PC-3 (cell line): ENCODE measurements at regions not wholly inside any gene's neighbourhood (a gene's known extent, or its start where the extent isn't known, plus 50 kb on each side); places are given as distances from the start of the nearest gene placed in this dataset.
A peak's percentile ranks its signal among the peaks of the same experiment; 100 is the strongest.

Experiments
- ATAC-seq: fragments of 200-7000 bp; cut with Tn5 transposase; 2 replicates; pipeline ENCODE4 v1.9.1; 2020; ENCODE audit warnings: mild to moderate bottlenecking, moderate library complexity
- BruUV-seq: library from RNA; stranded (reverse); fragments of 400-500 nt; replicated peaks from 2 replicates; lab custom pipeline; 2021; lab: Mats Ljungman, UMichigan
- CTCF ChIA-PET: fragments of 300-600 bp; sonication (Branson Sonifier 250); formaldehyde crosslinking; loops from one replicate; lab custom pipeline; 2022; ENCODE audit warnings: antibody characterized with exemption; lab: Charles Lee
- POLR2A ChIA-PET: fragments of 300-600 bp; sonication (Branson Sonifier 250); formaldehyde crosslinking; loops from one replicate; lab custom pipeline; 2022; ENCODE audit warnings: antibody characterized with exemption; ENCODE audit not compliant: unreplicated experiment; lab: Charles Lee
- DNase-seq: peaks from one replicate; pipeline ENCODE4 v3.0.0-alpha.2; 2015
- H2AFZ ChIP-seq: fragments of 300-600 bp; sonication (generic); 2 replicates; pipeline ENCODE4 v1.6.0; 2016; ENCODE audit warnings: antibody characterized with exemption, low read length
- H3F3A ChIP-seq: fragments of 300-600 bp; sonication (generic); one replicate; pipeline ENCODE4 v1.6.0; 2017; ENCODE audit warnings: antibody characterized with exemption, low read length, control low read depth, mild to moderate bottlenecking; ENCODE audit not compliant: unreplicated experiment
- H3K27ac ChIP-seq: fragments of 300-600 bp; sonication (generic); 2 replicates; pipeline ENCODE4 v1.5.1; 2016; ENCODE audit warnings: mild to moderate bottlenecking, low read length
- H3K27me3 ChIP-seq: fragments of 300-600 bp; sonication (generic); 2 replicates; pipeline ENCODE4 v1.6.1; 2016; ENCODE audit warnings: low read length, mixed read lengths
- H3K36me3 ChIP-seq: fragments of 300-600 bp; sonication (generic); 2 replicates; pipeline ENCODE4 v1.6.1; 2016; ENCODE audit warnings: low read depth, mixed run types, low read length, mixed read lengths
- H3K4me1 ChIP-seq: fragments of 300-600 bp; sonication (generic); 2 replicates; pipeline ENCODE4 v1.5.1; 2016; ENCODE audit warnings: low read length; ENCODE audit not compliant: insufficient read depth
- H3K4me2 ChIP-seq: fragments of 300-600 bp; sonication (generic); 2 replicates; pipeline ENCODE4 v1.6.0; 2016; ENCODE audit warnings: low read length
- H3K4me3 ChIP-seq: fragments of 300-600 bp; sonication (generic); 2 replicates; pipeline ENCODE4 v1.5.1; 2016; ENCODE audit warnings: mild to moderate bottlenecking, low read length, mixed read lengths
- H3K79me2 ChIP-seq: fragments of 300-600 bp; sonication (generic); 2 replicates; pipeline ENCODE4 v1.6.1; 2017; ENCODE audit warnings: low read length, mixed read lengths
- H3K9ac ChIP-seq: fragments of 300-600 bp; sonication (generic); 2 replicates; pipeline ENCODE4 v1.6.0; 2016; ENCODE audit warnings: mild to moderate bottlenecking, low read length
- H3K9me2 ChIP-seq: fragments of 300-600 bp; sonication (generic); replicated peaks from 2 replicates; pipeline ENCODE4 v1.6.1; 2016; ENCODE audit warnings: mixed run types, low read length, mixed read lengths
- H3K9me3 ChIP-seq: fragments of 300-600 bp; sonication (generic); 2 replicates; pipeline ENCODE4 v1.6.1; 2016; ENCODE audit warnings: low read length, mixed read lengths
- H4K20me1 ChIP-seq: fragments of 300-600 bp; sonication (generic); 2 replicates; pipeline ENCODE4 v1.6.1; 2016; ENCODE audit warnings: low read length, mixed read lengths
- CTCF ChIP-seq: fragments of 300-600 bp; sonication (generic); conservative IDR thresholded peaks from 2 replicates; pipeline ENCODE4 v1.5.1; 2017; ENCODE audit warnings: antibody characterized with exemption, low read depth, mild to moderate bottlenecking, low read length
- EZH2 ChIP-seq: fragments of 300-600 bp; sonication (generic); IDR thresholded peaks from one replicate; pipeline ENCODE4 v1.6.1; 2017; ENCODE audit warnings: antibody characterized with exemption, mild to moderate bottlenecking, low read length; ENCODE audit not compliant: unreplicated experiment
- EZH2phosphoT487 ChIP-seq: fragments of 300-600 bp; sonication (generic); IDR thresholded peaks from 2 replicates; pipeline ENCODE4 v1.6.1; 2018; ENCODE audit warnings: mild to moderate bottlenecking, antibody characterized with exemption, low read length, borderline replicate concordance
- intact Hi-C: fragments of 100-400 bp; cut with micrococcal nuclease; formaldehyde crosslinking; loops from 2 replicates; pipeline ENCODE4 v1.9.0; 2023

DNA sequence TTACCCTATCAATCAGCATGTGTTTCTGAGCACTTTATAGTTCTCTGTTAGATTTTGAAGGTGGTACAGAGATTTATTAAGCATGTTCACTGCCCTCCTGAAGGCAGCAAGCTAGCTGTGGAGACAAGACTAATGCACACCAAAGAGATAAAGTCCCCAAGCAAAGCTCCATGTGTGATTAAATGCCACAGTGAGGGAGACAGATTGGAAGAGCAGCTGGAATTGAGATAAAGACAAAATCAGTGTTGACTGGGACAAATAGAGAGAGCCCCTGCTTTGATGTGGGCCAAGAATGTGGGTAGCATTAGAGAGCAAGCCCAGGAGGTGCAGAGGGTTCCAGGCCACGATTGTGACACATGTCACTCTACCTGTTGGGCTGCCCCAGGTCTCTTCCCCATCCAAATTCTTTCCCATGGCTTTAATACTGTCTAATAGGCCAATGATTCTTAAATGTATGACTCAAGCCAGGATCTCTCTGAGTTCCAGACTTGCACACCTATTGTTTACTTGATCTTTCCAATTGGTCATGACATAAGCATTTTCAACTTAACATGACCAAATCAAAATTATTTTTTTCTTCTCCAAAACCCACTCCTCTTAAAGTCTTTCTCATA, 60.1 kb upstream of the ZC3H12C start:
- Histone ChIP-seq H3K4me1 (peaks cover 8% of the 10 kb centered on the region), H3K27ac (no peak overlapping the region), H4K20me1 (no peaks in the 10 kb centered on the region), H3K9ac (no peak overlapping the region), H3F3A (no peaks in the 10 kb centered on the region), H3K9me2 (no peaks in the 10 kb centered on the region), H3K27me3 (no peaks in the 10 kb centered on the region), H3K9me3 (no peaks in the 10 kb centered on the region), H2AFZ (no peak overlapping the region), H3K4me3 (no peak overlapping the region), H3K4me2 (no peak overlapping the region), H3K79me2 (no peaks in the 10 kb centered on the region), H3K36me3 (no peaks in the 10 kb centered on the region)
- POLR2A ChIA-PET, result interaction anchor here (0.5 kb wide), 1 partner anchor 1944 kb away, joined by 7 read pairs; no protein-coding TSS in a partner anchor
- intact Hi-C loops, result no loop called here
- BruUV-seq, result no TSS peak
- TF ChIP-seq EZH2phosphoT487 (no peak), CTCF (no peak), EZH2 (no peak)
- ATAC-seq, result peak; percentile 43; the same call in 1 of the 2 replicates
- CTCF ChIA-PET, result no interaction called here
- DNase-seq, result peak; percentile 64

DNA sequence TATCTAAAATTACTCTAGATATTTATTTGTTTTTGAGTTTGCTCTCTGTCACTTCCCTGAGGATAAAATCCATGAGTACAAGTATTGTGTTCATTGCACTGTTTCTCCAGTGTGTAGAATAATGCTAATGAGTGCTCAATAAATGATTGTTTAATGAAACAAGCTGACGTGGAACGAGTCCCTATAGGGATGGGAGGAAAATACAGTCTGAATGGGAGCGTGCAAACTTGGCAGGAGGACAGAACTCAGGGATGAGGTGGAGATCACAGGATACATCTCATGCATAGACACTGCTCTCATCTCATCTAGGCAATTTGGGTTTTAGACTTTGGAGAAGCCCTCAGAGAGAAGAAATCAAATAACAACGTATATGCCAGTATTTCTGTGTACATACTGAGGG, 58.4 kb upstream of the ZC3H12C start:
- Histone ChIP-seq H3F3A (no peaks in the 10 kb centered on the region), H3K27me3 (no peaks in the 10 kb centered on the region), H3K4me3 (no peak overlapping the region), H3K79me2 (no peaks in the 10 kb centered on the region), H4K20me1 (no peaks in the 10 kb centered on the region), H3K9ac (no peak overlapping the region), H3K27ac (no peak overlapping the region), H3K4me2 (no peak overlapping the region), H3K4me1 (peaks cover 8% of the 10 kb centered on the region), H3K9me2 (no peaks in the 10 kb centered on the region), H3K9me3 (no peaks in the 10 kb centered on the region), H2AFZ (no peak overlapping the region), H3K36me3 (no peaks in the 10 kb centered on the region)
- ChIA-PET POLR2A (no interaction called here), CTCF (no interaction called here)
- intact Hi-C loops, result no loop called here
- no TSS peak for BruUV-seq
- DNase-seq (no peak), ATAC-seq (no peak)
- no peak for TF ChIP-seq EZH2phosphoT487
- no peak for TF ChIP-seq CTCF
- no peak for TF ChIP-seq EZH2

DNA sequence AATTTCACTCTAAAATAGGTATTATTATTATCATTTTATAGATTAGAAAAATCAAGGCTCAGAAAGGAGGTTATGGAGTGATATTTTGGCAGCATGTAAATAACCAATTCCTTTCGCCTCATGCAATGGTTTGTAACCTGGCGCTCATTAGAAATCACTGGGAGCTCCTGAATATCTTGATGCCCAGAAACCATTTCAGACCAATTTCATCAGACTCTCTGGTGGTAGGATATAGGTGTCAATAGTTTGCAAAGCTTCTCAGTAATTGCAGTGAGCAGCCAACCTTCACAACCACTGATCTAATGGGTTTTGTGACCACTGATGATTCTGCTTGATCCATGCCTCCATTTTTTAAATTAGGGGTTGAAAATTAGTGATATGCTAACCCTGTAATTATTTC, 57.8 kb upstream of the ZC3H12C start:
- no peak for DNase-seq
- H2AFZ ChIP-seq, result no peak overlapping the region
- H3F3A ChIP-seq, result no peaks in the 10 kb centered on the region
- H3K4me1 ChIP-seq, result peaks cover 8% of the 10 kb centered on the region
- no peaks in the 10 kb centered on the region for H3K27me3 ChIP-seq
- H3K79me2 ChIP-seq, result no peaks in the 10 kb centered on the region
- H3K9ac ChIP-seq, result no peak overlapping the region
- intact Hi-C loops, result no loop called here
- no peak overlapping the region for H3K27ac ChIP-seq
- H3K9me2 ChIP-seq, result no peaks in the 10 kb centered on the region
- H3K9me3 ChIP-seq, result no peaks in the 10 kb centered on the region
- ATAC-seq, result no peak
- H3K36me3 ChIP-seq, result no peaks in the 10 kb centered on the region
- TF ChIP-seq EZH2phosphoT487 (no peak), EZH2 (no peak), CTCF (no peak)
- POLR2A ChIA-PET, result no interaction called here
- H3K4me3 ChIP-seq, result no peak overlapping the region
- CTCF ChIA-PET, result no interaction called here
- H3K4me2 ChIP-seq, result no peak overlapping the region
- no peaks in the 10 kb centered on the region for H4K20me1 ChIP-seq
- BruUV-seq, result no TSS peak
